HL-60 (cell line): ENCODE measurements at regions not wholly inside any gene's neighbourhood (a gene's known extent, or its start where the extent isn't known, plus 50 kb on each side); places are given as distances from the start of the nearest gene placed in this dataset.

ENCODE experiments used
- DNase-seq, 2 experiments: peaks; one replicate each; pipeline ENCODE4 v3.0.0-alpha.2; 2010 to 2020; ENCODE audit warnings: low read depth in 1 of 2, low spot score in 1 of 2
- H3K27ac ChIP-seq: fragments of 250-450 bp; sonication (Bioruptor Pico); replicated peaks from 2 replicates; pipeline ENCODE4 v1.5.1; 2020; ENCODE audit warnings: mild to moderate bottlenecking, moderate library complexity
- H3K27me3 ChIP-seq: fragments of 250-450 bp; sonication (Bioruptor Pico); 2 replicates; pipeline ENCODE4 v1.5.1; 2021; ENCODE audit warnings: mild to moderate bottlenecking, moderate library complexity; ENCODE audit not compliant: insufficient read depth, poor library complexity, severe bottlenecking
- H3K4me3 ChIP-seq: replicated peaks from 2 replicates; pipeline ENCODE4 v1.5.1; 2011; ENCODE audit warnings: mild to moderate bottlenecking, control low read depth, low read length; ENCODE audit not compliant: insufficient read depth
- CTCF ChIP-seq: IDR thresholded peaks from one replicate; pipeline ENCODE4 v1.5.1; 2011; ENCODE audit warnings: low read length, control low read depth, inconsistent platforms; ENCODE audit not compliant: insufficient read depth
- GABPA ChIP-seq: IDR thresholded peaks from 2 replicates; pipeline ENCODE4 v1.6.1; 2012; ENCODE audit warnings: low read depth
- POLR2AphosphoS5 ChIP-seq: IDR thresholded peaks from 2 replicates; pipeline ENCODE4 v1.6.1; 2012; ENCODE audit warnings: low read depth
- REST ChIP-seq: IDR thresholded peaks from 2 replicates; pipeline ENCODE4 v1.6.1; 2012; ENCODE audit warnings: low read depth; ENCODE audit not compliant: insufficient replicate concordance
- SPI1 ChIP-seq: IDR thresholded peaks from 2 replicates; pipeline ENCODE4 v1.6.1; 2012; ENCODE audit warnings: low read depth, mild to moderate bottlenecking, borderline replicate concordance

- Histone ChIP-seq H3K27me3 (no peaks in the 10 kb centered on the region), H3K4me3 (no peak overlapping the region), H3K27ac (no peak overlapping the region)
- TF ChIP-seq GABPA, result no peak
- no peak for TF ChIP-seq SPI1
- TF ChIP-seq POLR2AphosphoS5, result no peak
- no peak for TF ChIP-seq CTCF
- no peak for TF ChIP-seq REST
- DNase-seq, result no peak
Measured at GRCh38 chr21:19833082-19833481, 1165.1 kb upstream of the NCAM2 start.

GRCh38 chr21:19842601-19843000, 1155.6 kb upstream of the NCAM2 start:
- DNase-seq, result no peak
- Histone ChIP-seq H3K4me3 (no peak overlapping the region), H3K27ac (no peak overlapping the region), H3K27me3 (no peaks in the 10 kb centered on the region)
- no peak for TF ChIP-seq CTCF
- no peak for TF ChIP-seq GABPA
- no peak for TF ChIP-seq REST
- no peak for TF ChIP-seq SPI1
- no peak for TF ChIP-seq POLR2AphosphoS5

GRCh38 chr21:19844334-19844733, 1153.9 kb upstream of the NCAM2 start:
- no peak for DNase-seq
- no peaks in the 10 kb centered on the region for H3K27me3 ChIP-seq
- no peak overlapping the region for H3K4me3 ChIP-seq
- TF ChIP-seq POLR2AphosphoS5 (no peak), SPI1 (no peak)
- no peak overlapping the region for H3K27ac ChIP-seq

- H3K4me3 ChIP-seq, result no peak overlapping the region
- H3K27me3 ChIP-seq, result no peaks in the 10 kb centered on the region
- no peak for DNase-seq
- H3K27ac ChIP-seq, result no peak overlapping the region
- TF ChIP-seq GABPA (no peak), REST (no peak), POLR2AphosphoS5 (no peak), CTCF (no peak), SPI1 (no peak)
Measured at GRCh38 chr21:19850157-19850556, 1148.1 kb upstream of the NCAM2 start.
